Neural crest cell (in vitro differentiated cells): ENCODE measurements at regions not wholly inside any gene's neighbourhood (a gene's known extent, or its start where the extent isn't known, plus 50 kb on each side); places are given as distances from the start of the nearest gene placed in this dataset.

Experiments
- DNase-seq: peaks from one replicate; pipeline ENCODE4 v3.0.0; 2021; ENCODE audit warnings: low read depth, mixed read lengths, low spot score
- H3K27ac Mint-ChIP-seq: one replicate; pipeline ENCODE4 v1.8.0; 2021; ENCODE audit warnings: mild to moderate bottlenecking, mixed read lengths; ENCODE audit not compliant: unreplicated experiment
- H3K27me3 Mint-ChIP-seq: 2 replicates; pipeline ENCODE4 v1.8.0; 2021; ENCODE audit warnings: low read depth, mild to moderate bottlenecking, mixed read lengths
- H3K36me3 Mint-ChIP-seq: 2 replicates; pipeline ENCODE4 v1.8.0; 2021; ENCODE audit warnings: low read depth, mild to moderate bottlenecking, mixed read lengths
- H3K4me1 Mint-ChIP-seq: 2 replicates; pipeline ENCODE4 v1.8.0; 2021; ENCODE audit warnings: mixed read lengths
- H3K4me3 Mint-ChIP-seq: one replicate; pipeline ENCODE4 v1.8.0; 2021; ENCODE audit warnings: mild to moderate bottlenecking, mixed read lengths
- H3K9me3 Mint-ChIP-seq: 2 replicates; pipeline ENCODE4 v1.8.0; 2021; ENCODE audit warnings: mixed read lengths
- TF ChIP-seq, protein P1 (sequence below): fragments of 200-600 bp; sonication (generic); conservative IDR thresholded peaks from 2 replicates; pipeline ENCODE4 v1.5.0; 2021; ENCODE audit warnings: antibody characterized with exemption, mild to moderate bottlenecking

GRCh38 chr6:90382760-90383159, 86.1 kb upstream of the BACH2 start:
- TF ChIP-seq, protein P1, sequence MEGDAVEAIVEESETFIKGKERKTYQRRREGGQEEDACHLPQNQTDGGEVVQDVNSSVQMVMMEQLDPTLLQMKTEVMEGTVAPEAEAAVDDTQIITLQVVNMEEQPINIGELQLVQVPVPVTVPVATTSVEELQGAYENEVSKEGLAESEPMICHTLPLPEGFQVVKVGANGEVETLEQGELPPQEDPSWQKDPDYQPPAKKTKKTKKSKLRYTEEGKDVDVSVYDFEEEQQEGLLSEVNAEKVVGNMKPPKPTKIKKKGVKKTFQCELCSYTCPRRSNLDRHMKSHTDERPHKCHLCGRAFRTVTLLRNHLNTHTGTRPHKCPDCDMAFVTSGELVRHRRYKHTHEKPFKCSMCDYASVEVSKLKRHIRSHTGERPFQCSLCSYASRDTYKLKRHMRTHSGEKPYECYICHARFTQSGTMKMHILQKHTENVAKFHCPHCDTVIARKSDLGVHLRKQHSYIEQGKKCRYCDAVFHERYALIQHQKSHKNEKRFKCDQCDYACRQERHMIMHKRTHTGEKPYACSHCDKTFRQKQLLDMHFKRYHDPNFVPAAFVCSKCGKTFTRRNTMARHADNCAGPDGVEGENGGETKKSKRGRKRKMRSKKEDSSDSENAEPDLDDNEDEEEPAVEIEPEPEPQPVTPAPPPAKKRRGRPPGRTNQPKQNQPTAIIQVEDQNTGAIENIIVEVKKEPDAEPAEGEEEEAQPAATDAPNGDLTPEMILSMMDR, result no peak
- Mint-ChIP-seq H3K4me3 (no peak overlapping the region), H3K4me1 (peaks cover 3% of the 10 kb centered on the region), H3K27ac (no peak overlapping the region), H3K36me3 (no peaks in the 10 kb centered on the region), H3K9me3 (peaks cover 3% of the 10 kb centered on the region), H3K27me3 (no peaks in the 10 kb centered on the region)
- no peak for DNase-seq

DNA sequence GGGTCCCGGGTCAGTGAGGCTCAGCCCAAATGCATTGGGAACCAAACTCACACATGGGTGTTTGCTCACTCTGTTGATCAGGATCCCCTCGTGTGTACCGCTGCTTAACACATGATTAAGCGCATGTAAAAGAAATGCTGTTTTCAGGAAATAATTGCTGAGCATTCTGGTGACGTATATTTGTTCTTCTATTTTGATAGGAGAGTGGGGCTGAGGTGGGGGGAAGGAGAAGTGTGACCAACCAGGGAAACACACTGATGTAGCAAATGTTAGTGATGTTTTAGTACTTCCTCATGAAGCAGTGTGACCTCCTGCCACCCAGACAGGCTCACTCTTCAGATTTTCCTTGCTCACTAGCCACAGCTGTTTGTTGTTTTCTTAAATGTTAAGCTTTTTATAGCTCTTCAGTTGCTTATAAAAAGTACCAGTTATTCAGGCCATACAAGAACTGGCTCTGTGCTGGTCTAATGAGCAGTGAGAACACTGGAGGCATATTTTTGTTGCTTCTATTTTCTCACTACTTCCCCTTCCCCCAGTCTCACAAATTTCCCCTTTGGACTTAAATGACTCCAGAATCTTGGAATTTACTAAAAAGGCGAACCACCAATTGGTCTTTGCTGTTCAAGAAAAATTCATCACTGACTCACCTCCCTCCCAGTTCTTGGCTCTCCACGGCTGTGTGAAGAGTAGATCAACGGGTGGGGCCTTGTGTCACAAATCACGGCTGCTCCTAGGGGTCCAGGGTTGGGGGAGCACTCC, 79.2 kb upstream of the BACH2 start:
- Mint-ChIP-seq H3K9me3 (peaks cover 3% of the 10 kb centered on the region), H3K27ac (peak overlapping the region; percentile 57), H3K4me1 (peaks cover 23% of the 10 kb centered on the region), H3K27me3 (no peaks in the 10 kb centered on the region), H3K36me3 (no peaks in the 10 kb centered on the region), H3K4me3 (no peak overlapping the region)
- DNase-seq, result no peak
- TF ChIP-seq, protein P1, result no peak

DNA sequence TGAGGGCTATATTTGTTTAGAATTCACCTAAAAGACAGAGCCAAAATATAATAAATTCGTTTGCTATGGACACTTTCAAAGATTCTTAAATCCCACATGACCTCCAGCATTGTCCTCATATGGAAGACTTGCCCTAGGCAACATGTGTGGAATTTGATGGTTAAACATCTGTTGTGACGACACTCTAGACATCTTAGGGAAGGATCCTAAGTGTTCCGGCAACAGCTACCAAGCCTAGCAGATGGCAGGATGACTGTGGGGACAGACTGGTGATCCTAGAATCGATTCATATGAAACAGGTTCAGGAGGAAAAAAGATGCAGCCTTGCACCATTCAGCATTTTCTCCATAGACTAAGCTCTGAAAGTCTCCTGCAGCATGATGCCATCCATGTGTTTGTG, 77.6 kb upstream of the BACH2 start:
- H3K4me3 Mint-ChIP-seq, result no peak overlapping the region

DNA sequence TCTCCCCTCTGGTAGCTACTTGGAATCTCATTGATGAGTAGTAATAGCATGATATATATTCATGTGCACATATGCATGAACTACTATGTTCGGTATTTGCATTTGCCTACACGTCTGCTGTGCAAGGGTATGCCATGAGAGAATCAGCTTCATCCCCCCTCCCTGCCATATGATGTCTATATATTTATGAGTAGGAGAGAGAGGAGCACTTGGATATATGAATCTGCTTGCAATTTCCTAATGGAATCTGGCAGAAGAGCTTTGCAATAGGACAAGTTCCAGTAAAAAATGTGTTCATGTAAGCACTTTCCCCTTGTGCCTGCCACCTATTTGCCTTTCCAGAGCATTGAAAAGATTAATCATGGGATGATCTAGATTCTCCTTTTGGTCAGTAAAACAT, 76.2 kb upstream of the BACH2 start:
- Mint-ChIP-seq H3K4me1 (peaks cover 39% of the 10 kb centered on the region), H3K9me3 (no peaks in the 10 kb centered on the region), H3K36me3 (no peaks in the 10 kb centered on the region), H3K27me3 (no peaks in the 10 kb centered on the region), H3K27ac (no peak overlapping the region), H3K4me3 (no peak overlapping the region)
- no peak for DNase-seq
- TF ChIP-seq, protein P1, result no peak

More for the DNA sequence above, 77.6 kb upstream of the BACH2 start:
- Mint-ChIP-seq H3K4me1 (peaks cover 33% of the 10 kb centered on the region), H3K27ac (no peak overlapping the region), H3K27me3 (no peaks in the 10 kb centered on the region), H3K9me3 (peaks cover 1% of the 10 kb centered on the region), H3K36me3 (no peaks in the 10 kb centered on the region)
- TF ChIP-seq, protein P1, result no peak
- DNase-seq, result no peak

DNA sequence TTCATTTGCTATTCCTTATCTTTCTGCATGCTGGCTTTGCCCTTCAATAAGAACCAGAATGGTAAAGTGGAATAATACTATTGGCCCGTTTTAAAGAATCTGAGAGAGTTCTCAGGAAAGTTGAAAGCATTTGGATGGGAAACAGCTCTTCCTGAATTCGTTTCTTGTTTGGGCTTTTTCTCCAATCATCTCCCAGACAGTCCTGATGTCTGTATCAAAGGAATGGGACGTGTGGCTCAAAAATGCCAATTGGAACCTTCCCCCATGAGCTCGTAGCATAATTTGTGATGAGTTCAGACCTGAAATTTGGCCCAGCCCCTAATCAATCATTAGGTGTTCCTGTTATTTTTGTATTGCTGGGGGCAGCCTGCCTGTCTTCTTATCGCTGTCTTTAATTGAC, 75.8 kb upstream of the BACH2 start:
- no peaks in the 10 kb centered on the region for H3K36me3 Mint-ChIP-seq
- H3K4me3 Mint-ChIP-seq, result no peak overlapping the region
- no peaks in the 10 kb centered on the region for H3K9me3 Mint-ChIP-seq
- no peaks in the 10 kb centered on the region for H3K27me3 Mint-ChIP-seq
- no peak for DNase-seq
- no peak overlapping the region for H3K27ac Mint-ChIP-seq
- peaks cover 39% of the 10 kb centered on the region for H3K4me1 Mint-ChIP-seq
- TF ChIP-seq, protein P1, result no peak
